Choroid plexus epithelial cell (primary cell): ENCODE measurements at regions not wholly inside any gene's neighbourhood (a gene's known extent, or its start where the extent isn't known, plus 50 kb on each side); places are given as distances from the start of the nearest gene placed in this dataset.
A peak's percentile ranks its signal among the peaks of the same experiment; 100 is the strongest.

Experiments
- DNase-seq: peaks from one replicate; pipeline ENCODE4 v3.0.0-alpha.2; 2010; ENCODE audit warnings: low read depth
- H3K4me3 ChIP-seq: 2 replicates; pipeline ENCODE4 v1.5.1; 2011; ENCODE audit warnings: low read depth, mild to moderate bottlenecking, control low read depth, low read length, moderate library complexity
- TF ChIP-seq, protein P1 (sequence below): conservative IDR thresholded peaks from 2 replicates; pipeline ENCODE4 v1.5.1; 2011; ENCODE audit warnings: low read depth, mild to moderate bottlenecking, control low read depth, inconsistent platforms, low read length, moderate library complexity

DNA sequence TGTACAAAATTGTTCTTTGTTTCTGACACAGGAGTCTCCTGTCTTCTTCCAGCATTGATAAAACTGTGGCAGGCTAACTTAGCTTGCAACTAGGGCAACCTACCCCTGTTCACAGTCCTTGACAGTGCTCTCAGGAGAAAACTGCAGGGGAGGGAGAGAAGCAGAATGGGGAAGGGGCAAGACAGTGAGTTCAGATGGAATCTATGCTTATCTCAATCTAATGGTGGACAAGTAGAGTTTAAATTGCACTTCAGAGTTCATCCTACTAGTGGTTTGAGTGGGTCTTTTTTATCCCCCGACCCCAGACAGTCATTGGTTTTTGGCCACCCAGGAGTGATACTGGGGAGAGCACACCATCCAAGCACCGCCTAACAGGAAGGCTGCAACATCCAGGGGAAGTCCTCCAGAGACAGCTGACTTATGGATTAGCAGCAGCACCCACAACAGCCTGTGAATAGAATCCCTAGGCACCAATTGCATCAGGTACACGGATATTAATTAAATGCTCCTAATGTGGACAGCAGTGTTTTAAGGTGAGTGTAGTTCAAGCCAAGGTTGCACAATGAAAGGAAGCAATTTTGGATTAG, 236.6 kb downstream of the NHLRC3 start:
- no peak overlapping the region for H3K4me3 ChIP-seq
- no peak for DNase-seq
- TF ChIP-seq, protein P1, sequence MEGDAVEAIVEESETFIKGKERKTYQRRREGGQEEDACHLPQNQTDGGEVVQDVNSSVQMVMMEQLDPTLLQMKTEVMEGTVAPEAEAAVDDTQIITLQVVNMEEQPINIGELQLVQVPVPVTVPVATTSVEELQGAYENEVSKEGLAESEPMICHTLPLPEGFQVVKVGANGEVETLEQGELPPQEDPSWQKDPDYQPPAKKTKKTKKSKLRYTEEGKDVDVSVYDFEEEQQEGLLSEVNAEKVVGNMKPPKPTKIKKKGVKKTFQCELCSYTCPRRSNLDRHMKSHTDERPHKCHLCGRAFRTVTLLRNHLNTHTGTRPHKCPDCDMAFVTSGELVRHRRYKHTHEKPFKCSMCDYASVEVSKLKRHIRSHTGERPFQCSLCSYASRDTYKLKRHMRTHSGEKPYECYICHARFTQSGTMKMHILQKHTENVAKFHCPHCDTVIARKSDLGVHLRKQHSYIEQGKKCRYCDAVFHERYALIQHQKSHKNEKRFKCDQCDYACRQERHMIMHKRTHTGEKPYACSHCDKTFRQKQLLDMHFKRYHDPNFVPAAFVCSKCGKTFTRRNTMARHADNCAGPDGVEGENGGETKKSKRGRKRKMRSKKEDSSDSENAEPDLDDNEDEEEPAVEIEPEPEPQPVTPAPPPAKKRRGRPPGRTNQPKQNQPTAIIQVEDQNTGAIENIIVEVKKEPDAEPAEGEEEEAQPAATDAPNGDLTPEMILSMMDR = no peak

DNA sequence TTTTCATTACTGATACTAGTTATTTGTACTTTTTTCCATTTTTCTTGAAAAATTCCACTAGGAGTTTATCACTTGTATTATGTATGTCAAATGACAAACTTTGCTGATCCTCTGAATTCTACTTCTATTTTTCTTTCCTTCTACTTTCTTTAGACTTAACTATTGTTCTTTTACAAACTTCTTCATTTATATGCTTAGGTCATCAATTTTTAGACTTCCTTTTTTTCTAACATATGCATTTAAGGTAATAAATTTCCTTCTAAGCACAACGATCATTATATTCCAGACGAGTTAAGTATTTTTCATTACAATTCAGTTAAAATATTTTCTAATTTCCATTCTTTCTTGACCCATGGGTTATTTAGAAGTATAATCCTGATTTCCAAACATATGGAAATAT, 240.8 kb downstream of the NHLRC3 start:
- TF ChIP-seq, protein P1 = no peak
- H3K4me3 ChIP-seq = no peak overlapping the region
- no peak for DNase-seq

DNA sequence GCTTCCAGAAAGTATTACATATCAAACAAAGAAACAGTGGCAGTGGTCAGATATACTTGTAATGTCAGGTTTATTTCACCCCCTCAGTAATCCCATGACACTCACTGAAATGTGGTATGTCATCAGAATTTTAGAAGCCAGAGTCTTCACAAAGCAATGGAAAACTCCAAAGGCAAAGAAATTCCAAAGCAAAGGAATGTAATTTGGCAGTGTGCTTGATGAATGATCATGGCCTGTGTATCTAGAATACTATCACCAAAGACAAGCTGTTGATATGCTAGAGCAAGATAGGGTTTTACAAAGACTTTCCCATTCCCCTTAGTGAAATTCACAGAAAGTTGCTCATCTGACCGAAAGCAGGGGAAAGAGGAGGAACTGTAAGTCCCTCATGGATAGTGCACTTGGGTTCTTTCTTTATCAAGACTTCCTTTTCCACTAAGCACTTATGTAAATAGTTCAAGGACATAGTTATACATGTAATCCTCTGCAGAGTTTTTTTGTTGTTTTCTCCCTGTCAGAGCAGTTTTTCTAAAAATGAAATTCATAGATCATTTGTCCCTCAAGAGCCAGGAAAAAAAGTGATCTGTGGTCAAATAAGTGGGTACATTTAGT, 243.4 kb downstream of the NHLRC3 start:
- no peak for DNase-seq
- TF ChIP-seq, protein P1 = no peak
- no peak overlapping the region for H3K4me3 ChIP-seq

DNA sequence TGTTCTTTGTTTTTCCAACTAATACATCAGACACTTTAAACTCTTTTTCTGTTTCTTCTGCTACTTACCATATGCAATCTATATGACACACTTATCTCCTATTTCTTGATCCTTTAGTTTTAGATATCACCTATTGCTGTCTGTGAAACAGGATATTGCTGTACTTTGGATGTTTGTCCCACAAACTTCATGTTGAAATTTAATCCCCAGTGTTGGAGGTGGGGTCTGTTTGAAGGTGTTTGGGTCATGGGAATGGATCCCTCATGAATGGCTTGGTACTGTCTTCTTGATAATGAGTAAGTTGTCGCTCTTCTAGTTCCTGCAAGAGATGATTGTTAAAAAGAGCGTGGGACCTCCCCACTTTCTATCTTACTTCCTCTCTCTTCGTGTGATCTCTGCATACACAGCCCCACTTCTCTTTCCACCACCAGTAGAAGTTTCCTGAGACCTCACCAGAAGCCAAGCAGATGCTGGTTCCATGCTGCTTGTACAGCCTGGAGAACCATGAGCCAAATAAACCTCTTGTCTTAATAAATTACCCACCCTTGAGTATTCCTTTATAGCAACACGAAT, 244.2 kb downstream of the NHLRC3 start:
- no peak overlapping the region for H3K4me3 ChIP-seq
- TF ChIP-seq, protein P1 = no peak
- DNase-seq = no peak

DNA sequence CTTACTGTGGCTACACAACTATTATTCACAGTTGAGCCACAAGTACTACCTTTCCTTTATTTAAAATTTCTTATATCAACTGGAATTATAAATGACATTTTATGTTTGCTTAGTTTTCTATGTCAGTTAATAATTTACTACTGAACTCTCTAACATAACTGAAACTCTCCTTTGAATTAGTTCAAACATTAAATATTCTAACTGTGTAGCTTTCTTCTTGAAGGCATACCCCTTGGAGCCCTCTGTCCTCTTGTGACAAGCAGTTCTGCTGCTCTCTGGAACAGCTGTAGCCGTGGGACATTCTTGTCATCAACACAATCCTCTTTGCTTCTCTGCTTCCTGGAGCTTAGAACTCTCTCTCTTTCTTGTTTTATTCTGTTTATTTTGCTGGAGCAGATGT, 244.8 kb downstream of the NHLRC3 start:
- DNase-seq = no peak
- TF ChIP-seq, protein P1 = no peak
- no peak overlapping the region for H3K4me3 ChIP-seq

DNA sequence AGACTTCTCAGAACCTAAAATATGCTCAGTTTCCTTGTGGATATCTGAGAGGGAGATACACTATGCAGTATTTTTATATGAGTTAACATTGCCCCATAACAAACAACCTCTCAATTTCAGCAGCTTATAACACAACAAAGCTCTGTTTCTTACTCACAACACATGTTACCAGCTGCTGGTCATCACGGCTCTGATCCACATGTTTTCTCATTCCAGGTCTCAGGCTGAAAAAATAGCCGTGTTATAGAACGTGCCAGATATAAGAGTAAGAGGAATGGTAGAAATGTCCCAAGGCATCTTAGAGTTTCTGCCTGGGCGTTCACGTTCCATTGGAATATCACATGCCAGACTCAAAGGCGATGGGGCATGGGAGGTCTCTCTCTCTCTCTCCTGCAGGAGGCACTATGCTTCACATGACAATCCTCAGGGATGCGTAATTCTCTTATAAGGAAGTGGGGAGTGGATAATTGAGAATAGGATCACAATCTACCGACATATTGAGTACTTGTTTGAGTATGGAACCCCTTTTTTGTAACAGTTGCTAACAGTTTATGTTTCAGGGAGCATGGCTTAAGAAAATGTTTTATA, 246.6 kb downstream of the NHLRC3 start:
- DNase-seq = peak; percentile 18
- H3K4me3 ChIP-seq = no peak overlapping the region
- TF ChIP-seq, protein P1 = peak; percentile 43
